HG02642 (cell line): ENCODE measurements at regions not wholly inside any gene's neighbourhood (a gene's known extent, or its start where the extent isn't known, plus 50 kb on each side); places are given as distances from the start of the nearest gene placed in this dataset.

Experiments
- ATAC-seq: cut with Tn5 transposase; IDR thresholded peaks from one replicate; pipeline ENCODE4 v1.9.1; 2021; ENCODE audit warnings: mild to moderate bottlenecking; ENCODE audit not compliant: unreplicated experiment, poor library complexity

DNA sequence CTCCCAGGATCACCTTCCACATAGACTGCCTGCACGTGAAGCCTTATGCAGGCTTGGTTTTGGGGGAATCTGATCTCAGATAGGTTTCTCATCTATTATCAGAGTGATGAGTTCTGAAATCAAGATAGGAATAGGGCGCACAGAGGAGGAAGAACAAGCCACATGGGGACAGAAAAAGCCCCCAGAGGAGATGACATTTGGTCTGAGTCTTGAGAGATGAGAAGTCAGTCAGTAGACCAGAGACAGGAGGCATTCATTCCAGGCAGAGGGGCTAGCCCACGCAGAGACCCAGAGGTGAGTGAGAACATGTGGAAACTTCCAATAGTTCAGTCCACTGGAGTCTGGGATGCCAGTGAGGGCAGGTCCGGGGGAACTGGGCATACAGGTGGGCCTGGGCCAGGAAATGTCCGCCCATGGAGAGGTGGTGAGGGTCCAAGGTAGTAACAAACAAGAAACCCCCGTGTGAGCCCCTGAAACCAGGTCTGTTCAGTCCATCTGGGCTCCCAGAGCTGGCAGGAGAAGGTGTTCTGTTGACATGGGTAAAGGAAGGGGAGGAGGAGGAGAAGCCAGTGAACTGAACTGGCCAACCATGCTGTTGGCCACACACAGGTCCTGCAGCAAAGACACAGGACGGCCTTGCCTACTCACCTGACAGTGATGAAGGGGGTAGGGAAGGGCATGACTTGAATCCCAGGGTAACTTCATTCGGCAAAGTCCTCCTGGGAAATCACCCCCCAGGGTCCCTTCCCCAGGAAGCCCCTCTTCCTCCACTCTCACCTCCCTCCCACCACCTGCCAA lies 69.3 kb upstream of the SMNDC1 start:
- no peak for ATAC-seq

DNA sequence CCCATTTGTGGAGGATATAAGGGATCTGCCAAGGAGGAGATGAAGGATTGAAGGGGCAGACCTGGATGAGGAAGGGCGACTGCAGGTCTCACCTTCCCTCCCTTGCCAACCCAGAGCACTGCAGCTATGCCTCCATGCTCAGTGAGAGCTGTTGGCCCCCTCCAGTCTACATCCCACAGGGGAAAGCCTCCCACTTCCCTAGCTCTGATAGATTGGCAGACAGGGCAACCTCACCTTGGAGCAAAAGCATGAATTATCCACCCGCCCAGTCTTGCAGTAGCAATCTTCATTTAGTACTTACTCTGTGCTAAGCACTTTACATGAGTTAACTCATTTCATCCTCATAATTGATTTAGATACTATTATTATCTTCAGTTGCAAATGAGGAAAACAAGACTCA lies 70.4 kb upstream of the SMNDC1 start:
- no peak for ATAC-seq

DNA sequence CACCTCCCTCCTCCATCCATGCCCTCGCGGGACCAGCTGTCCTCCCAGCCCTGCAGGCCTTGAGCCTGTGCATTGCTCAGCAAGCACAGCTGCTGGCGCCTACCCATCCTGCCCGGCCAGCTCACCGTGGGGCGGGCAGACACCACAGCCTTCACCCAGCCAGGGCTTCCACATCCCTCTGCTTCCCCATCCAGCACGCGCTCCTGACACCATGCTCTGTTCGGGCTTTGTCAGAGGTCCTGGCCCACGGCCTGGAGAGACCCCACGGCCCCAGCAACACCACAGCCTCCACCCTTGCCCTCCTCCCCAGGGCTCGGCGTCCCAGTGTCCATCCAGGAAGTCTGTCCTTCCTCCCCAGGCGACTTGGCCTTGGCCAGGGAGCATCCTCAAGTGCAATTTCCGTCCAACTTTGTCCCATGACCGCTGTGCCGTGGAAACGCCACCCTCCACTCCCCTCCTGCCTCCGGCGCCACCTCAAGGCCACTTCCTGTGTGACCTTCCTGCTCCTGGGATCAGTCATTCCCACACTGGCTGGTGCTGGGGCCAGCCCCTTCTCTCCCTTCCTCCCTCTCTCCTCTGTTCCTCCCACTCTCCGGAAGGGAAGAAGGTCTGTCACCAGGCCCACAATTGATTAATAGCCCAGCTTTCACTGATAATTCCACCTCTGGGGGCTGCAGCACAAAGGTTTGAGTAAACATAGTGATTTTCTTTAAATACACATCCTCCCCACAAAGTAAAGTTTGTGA lies 71.5 kb upstream of the SMNDC1 start:
- ATAC-seq = no peak

GRCh38 chr10:110376767-110377160 lies 72.0 kb upstream of the SMNDC1 start:
- no peak for ATAC-seq

DNA sequence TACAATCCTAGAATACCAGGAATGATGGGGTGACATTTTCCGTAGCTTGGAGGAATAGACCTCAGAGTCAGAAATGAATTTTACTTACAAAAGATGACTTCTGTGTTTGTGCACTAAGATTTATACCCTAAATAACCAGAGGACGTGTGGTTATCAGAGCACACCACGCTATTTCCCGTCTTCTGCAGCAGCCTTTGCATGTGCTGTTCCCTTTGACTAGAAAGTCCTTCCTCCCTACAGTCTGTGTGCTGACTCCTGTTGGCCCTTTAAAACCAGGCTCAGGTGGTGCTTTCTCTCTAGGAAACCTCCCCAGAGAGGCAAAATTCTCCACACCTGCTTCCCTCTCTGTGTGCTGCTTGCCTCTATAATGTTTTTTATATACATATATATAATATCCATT lies 73.3 kb upstream of the SMNDC1 start:
- no peak for ATAC-seq

GRCh38 chr10:110378533-110379108 lies 73.9 kb upstream of the SMNDC1 start:
- no peak for ATAC-seq

GRCh38 chr10:110379831-110380230 lies 75.1 kb upstream of the SMNDC1 start:
- no peak for ATAC-seq

GRCh38 chr10:110380293-110380692 lies 75.6 kb upstream of the SMNDC1 start:
- no peak for ATAC-seq

DNA sequence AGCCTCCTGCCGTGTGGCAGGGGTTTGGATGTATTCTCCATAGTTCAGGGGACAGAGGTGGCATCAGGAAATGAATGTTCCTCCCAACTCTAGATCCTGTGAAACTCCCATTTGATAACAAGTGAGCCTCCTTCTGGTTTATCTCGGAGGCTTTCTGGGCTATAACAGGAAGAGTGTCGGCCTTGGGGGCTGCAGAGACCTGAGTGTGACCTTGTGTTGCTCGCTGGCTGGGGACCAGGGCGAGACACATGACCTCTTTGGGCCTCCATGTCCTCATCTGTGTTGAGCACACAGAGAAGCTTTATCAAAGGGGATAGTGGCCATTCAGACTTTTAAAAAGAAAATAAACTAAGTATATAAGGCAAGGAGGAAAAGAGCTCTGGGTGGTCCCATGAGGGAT lies 78.0 kb upstream of the SMNDC1 start:
- no peak for ATAC-seq

DNA sequence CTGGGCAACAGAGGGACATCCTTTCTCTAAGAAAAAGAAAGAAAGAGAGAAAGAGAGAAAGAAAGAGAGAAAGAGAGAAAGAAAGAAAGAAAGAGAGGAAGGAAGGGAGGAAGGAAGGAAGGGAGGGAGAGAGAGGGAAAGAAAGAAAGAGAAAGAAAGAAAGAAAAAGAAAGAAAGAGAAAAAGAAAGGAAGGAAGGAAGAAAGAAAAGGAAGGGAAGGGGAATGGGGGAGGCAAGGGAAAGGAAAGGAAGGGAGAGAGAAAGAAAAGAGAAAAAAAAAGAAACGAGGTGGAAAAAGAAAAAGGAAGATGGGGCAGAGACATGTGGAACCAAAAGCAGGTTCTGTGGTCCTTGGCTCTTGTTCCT lies 82.9 kb upstream of the SMNDC1 start:
- no peak for ATAC-seq

DNA sequence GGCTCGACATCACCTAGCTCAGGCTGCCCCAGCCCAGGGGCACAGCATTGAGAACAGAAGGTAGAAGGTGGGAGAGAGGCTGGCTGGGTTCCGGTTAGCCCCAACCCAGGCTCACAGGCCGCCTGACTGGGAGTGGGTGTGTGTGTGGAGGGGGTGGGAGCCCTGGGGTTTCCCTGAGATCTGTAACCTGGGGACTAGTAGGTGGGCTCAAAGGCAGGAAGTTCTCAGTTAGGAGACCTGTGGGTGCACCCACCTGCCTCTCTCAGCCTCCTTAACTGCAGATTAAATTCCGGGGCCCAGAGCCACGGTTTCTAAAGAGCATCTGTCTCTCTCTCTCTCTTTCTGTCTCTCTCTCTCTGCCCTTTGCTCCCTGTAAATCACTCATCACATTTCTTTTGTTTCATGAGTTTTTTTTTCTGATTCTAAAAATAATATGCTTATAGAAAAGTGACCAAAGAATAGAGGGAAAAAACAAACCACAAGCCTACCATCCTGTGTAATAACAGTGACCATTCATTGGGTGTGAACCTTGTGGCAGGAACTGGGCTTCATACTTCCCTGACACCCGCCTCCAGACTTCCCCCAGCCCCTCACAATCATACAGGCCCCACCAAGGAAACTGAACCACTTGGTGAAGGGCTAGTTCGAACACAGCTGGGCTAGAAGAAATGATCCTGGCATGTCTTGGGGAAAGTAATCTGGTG lies 83.4 kb upstream of the SMNDC1 start:
- ATAC-seq = peak; percentile 86

DNA sequence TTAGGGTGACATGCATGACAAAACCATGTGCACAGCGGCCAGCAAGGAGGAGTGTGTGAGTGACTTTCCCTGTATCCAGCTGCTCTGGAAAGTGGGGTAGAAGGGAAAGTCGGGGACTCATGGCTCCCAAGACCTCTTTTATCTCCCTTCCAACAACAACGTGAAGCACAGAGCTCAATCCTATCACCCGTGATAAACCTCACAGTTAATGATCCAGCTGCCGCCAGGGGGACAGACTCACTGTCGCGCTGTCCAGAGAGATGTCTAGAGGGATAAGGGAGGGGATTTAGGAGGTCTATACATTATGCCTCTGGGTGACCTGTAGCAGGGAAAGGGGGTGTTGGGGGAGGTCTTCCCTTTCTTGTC lies 84.0 kb upstream of the SMNDC1 start:
- ATAC-seq = no peak

- no peak for ATAC-seq
Measured at GRCh38 chr10:110389255-110389654, 84.5 kb upstream of the SMNDC1 start.

DNA sequence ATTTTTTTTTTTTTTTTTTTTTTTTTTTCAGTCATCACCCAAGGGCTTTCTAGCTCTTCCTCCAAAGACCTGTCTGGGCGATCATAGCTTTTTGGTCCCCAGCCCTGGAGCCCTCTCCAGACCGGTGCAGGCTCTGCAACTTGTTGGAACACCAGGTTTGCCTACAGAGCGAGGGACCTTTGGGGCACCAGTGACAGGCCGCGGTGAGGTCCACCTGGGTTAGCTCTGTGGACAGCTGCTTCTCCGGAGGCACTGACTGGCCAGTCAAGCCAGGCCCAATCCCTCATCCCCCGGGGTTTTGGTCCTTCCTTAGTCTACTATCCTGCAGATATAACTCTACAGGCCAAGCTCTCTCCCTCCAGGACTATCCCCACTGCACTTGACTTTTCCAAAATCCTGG lies 86.8 kb upstream of the SMNDC1 start:
- ATAC-seq = no peak

- ATAC-seq = no peak
Measured at GRCh38 chr10:110392121-110392520, 87.4 kb upstream of the SMNDC1 start.

DNA sequence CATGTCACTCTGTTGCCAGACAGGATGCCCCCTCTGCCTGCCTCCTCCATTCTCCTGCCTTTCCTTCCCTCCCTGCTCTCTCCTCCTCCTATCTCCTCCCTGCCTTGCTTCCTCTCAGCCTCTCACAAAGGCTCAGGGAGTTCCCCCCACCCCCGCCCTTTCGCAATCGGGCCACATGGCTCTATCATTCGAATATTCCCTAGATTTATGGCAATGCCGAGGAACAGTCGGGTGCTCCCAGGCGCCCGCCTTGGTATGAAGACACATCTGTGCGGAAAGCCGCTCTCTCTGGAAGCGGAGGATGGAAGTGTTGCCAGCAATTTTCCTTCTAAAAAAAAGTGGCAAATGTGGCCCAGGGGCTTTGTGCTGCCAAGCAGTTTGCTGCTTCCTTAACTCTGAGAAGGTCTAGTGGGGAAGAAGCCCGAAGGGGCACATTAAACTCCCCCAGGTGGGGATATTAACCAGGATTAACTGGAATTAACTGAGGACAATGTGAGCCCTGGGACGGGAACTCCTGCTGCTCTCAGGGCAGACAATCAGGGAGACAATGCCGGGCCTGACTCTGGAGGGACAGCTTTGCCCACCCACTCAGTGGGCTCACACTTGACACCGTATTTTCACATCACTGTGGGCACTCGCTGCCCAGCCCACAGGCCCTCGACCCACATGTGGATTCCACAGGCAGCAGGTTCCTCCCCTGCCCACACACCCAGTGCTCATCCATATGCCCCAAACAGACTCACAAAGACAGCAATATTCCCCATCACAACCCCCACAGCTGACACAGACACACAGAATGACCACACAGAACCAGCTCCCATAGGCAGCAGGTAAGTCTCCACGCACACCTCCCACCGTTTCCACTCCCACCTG lies 88.4 kb upstream of the SMNDC1 start:
- no peak for ATAC-seq

GRCh38 chr10:110393866-110394265 lies 89.1 kb upstream of the SMNDC1 start:
- no peak for ATAC-seq

DNA sequence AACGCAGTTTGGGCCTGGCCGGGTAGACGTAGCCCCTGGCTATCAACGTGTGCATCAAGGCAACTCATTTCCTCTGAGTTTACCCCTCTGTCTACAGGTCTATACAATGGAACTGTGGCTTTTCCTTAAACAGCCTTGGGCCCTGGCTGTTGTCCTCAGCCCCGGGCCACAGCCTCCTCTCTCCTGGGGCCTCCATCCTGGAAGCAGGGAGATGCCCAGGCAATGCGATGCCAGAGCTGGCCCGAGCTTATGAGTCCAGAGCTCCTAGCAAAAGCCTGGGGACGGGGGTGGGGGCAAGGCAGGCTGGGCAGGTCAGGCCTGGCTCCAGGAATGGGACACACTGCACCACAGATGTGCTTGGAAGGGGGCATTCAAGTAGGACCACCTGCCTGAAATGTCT lies 89.6 kb upstream of the SMNDC1 start:
- no peak for ATAC-seq

DNA sequence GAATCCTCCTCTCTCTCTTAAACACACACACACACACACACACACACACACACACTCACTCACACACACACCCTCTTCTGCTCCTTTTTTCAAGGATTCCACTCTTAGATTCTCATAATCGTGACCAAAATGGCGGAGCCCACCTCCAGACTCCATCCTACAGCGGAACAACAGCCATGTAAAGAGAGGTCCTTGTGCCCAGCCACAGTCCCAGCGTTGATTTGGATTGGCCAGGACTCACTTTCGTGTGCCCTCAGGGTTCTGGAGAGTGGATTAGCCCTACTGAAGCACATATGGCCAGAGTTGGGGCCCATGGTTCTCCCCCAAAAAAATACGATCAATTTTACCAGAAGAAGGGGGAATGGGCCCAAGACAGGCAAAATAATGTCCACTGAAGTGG lies 90.2 kb upstream of the SMNDC1 start:
- no peak for ATAC-seq
